Right lobe of liver (tissue), 6 donors: ENCODE measurements at regions not wholly inside any gene's neighbourhood (a gene's known extent, or its start where the extent isn't known, plus 50 kb on each side); places are given as distances from the start of the nearest gene placed in this dataset.

Experiments used
- ATAC-seq, 4 donors: fragments of 200-7000 bp; cut with Tn5 transposase; one replicate each; pipeline ENCODE4 v1.9.1; 2020; ENCODE audit warnings: mild to moderate bottlenecking in 4 of 4, moderate library complexity in 4 of 4
- DNase-seq, 3 donors: peaks; one replicate each; pipeline ENCODE4 v3.0.0-alpha.2; 2020
- H3K27ac ChIP-seq, 3 donors: fragments of 200-600 bp; one replicate each; pipeline ENCODE4 v1.8.0; 2022
- H3K27me3 ChIP-seq, 2 donors: fragments of 200-600 bp; one replicate each; pipeline ENCODE4 v1.8.0; 2022
- H3K36me3 ChIP-seq, 4 donors: fragments of 200-600 bp; sonication (generic) in 1 of 4; one replicate each; pipeline versions ENCODE4 v1.5.1 to v1.8.0; 2017 to 2022; ENCODE audit warnings: control low read depth in 1 of 4
- H3K4me1 ChIP-seq, 4 donors: fragments of 200-600 bp; sonication (generic) in 1 of 4; one replicate each; pipeline versions ENCODE4 v1.5.1 to v1.8.0; 2017 to 2022; ENCODE audit warnings: control low read depth in 1 of 4
- H3K4me3 ChIP-seq, 3 donors: fragments of 200-600 bp; one replicate each; pipeline ENCODE4 v1.8.0; 2022
- H3K9me3 ChIP-seq, 4 donors: fragments of 200-600 bp; sonication (generic) in 1 of 4; one replicate each; pipeline versions ENCODE4 v1.5.1 to v1.8.0; 2017 to 2022; ENCODE audit warnings: control low read depth in 1 of 4
- POLR2A ChIP-seq: fragments of 450-650 bp; IDR thresholded peaks from one replicate; pipeline ENCODE4 v1.6.1; 2017; ENCODE audit warnings: antibody characterized with exemption, mild to moderate bottlenecking
- WGBS: methylation state at CpG from one replicate; pipeline ENCODE4 v1.1.6; 2018; ENCODE audit warnings: low coverage, low lambda C conversion rate; ENCODE audit not compliant: insufficient coverage; ENCODE audit errors: missing lambda C conversion rate; 5-methylcytosine and 5-hydroxymethylcytosine counted together
- intact Hi-C, 2 donors: fragments of 100-400 bp; cut with DNase I; formaldehyde crosslinking; loops; one replicate each; pipeline versions ENCODE4 v1.11.2 to v1.14.1; 2022
- TF ChIP-seq, protein P1 (sequence below), 4 donors: fragments of 200-600 bp in 3 of 4; fragments of 450-650 bp in 1 of 4; IDR thresholded peaks; one replicate each; pipeline versions ENCODE4 v1.5.1 to v1.8.0; 2016 to 2022; ENCODE audit warnings: antibody characterized with exemption in 4 of 4, mild to moderate bottlenecking in 2 of 4
- donor health status: DM: no; HTN: yes; CAD: no.
- donor health status: DM: no; HTN: no; CAD: no.
- donor health status: DM: no; HTN: no; CAD: no.
- donor health status: DM: no; HTN: yes; CAD: no.
- donor health status: DM: no; HTN: yes; CAD: no.

DNA sequence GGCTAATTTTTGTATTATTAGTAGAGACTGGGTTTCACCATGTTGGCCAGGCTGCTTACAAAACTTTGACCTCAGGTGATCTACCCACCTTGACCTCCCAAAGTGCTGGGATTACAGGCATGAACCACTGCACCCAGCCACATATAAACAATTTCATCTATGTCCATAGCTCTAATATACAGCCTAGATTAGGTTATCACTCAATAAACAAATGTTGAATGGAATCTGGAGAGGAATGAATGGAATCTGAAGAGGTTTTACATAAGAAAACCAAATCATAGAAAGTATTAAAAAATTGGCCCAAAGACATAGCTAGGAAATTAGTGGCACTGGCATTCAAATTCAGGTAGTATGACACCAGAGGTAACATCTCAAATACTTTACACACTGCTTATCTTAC, 1401.4 kb upstream of the TENM4 start:
- intact Hi-C loops: no loop called here
- TF ChIP-seq, protein P1, sequence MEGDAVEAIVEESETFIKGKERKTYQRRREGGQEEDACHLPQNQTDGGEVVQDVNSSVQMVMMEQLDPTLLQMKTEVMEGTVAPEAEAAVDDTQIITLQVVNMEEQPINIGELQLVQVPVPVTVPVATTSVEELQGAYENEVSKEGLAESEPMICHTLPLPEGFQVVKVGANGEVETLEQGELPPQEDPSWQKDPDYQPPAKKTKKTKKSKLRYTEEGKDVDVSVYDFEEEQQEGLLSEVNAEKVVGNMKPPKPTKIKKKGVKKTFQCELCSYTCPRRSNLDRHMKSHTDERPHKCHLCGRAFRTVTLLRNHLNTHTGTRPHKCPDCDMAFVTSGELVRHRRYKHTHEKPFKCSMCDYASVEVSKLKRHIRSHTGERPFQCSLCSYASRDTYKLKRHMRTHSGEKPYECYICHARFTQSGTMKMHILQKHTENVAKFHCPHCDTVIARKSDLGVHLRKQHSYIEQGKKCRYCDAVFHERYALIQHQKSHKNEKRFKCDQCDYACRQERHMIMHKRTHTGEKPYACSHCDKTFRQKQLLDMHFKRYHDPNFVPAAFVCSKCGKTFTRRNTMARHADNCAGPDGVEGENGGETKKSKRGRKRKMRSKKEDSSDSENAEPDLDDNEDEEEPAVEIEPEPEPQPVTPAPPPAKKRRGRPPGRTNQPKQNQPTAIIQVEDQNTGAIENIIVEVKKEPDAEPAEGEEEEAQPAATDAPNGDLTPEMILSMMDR (IDR thresholded peaks at IDR 0.05): no peak
- no peak for TF ChIP-seq POLR2A
- ATAC-seq (no peak), DNase-seq (no peak)
- H3K4me3 ChIP-seq: no peak overlapping the region
- H3K27ac ChIP-seq: no peak overlapping the region
- H3K4me1 ChIP-seq: no peaks in the 10 kb centered on the region
- no peaks in the 10 kb centered on the region for H3K36me3 ChIP-seq
- no peaks in the 10 kb centered on the region for H3K9me3 ChIP-seq
- no peaks in the 10 kb centered on the region for H3K27me3 ChIP-seq

- TF ChIP-seq, protein P1 (IDR thresholded peaks at IDR 0.05): no peak
- TF ChIP-seq POLR2A: no peak
- intact Hi-C loops: no loop called here
- no peaks in the 10 kb centered on the region for H3K9me3 ChIP-seq
- H3K27ac ChIP-seq: no peak overlapping the region
- ATAC-seq (no peak), DNase-seq (no peak)
- H3K36me3 ChIP-seq: no peaks in the 10 kb centered on the region
- H3K4me1 ChIP-seq: no peaks in the 10 kb centered on the region
- WGBS: 32% methylated on average over 1 of the region's 1 CpG
- no peaks in the 10 kb centered on the region for H3K27me3 ChIP-seq
- no peak overlapping the region for H3K4me3 ChIP-seq
Measured at GRCh38 chr11:80841675-80842074, 1400.8 kb upstream of the TENM4 start.

DNA sequence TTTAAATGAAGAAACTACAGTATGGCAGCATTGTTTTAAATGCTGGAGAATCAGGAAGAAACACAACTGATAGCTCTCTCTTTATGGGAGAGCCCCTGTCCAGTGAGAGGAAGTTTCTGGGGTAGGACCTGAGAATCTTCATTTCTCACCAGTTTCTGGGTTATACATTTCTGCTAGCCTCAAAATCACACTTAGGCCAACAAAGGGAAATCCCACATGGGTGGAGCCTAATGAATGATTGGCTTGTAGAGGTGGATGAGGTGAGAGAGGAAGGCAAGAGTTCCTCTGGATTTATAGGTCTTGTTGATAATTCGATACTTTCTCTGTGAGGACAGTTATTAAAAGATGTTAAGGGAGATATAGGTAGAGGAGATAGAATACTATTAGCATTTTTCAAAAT, 1397.3 kb upstream of the TENM4 start:
- intact Hi-C loops: no loop called here
- no peaks in the 10 kb centered on the region for H3K36me3 ChIP-seq
- H3K27ac ChIP-seq: no peak overlapping the region
- no peaks in the 10 kb centered on the region for H3K4me1 ChIP-seq
- DNase-seq (no peak), ATAC-seq (no peak)
- WGBS: 74% methylated on average over 1 of the region's 1 CpG
- TF ChIP-seq, protein P1 (IDR thresholded peaks at IDR 0.05): no peak
- no peak for TF ChIP-seq POLR2A
- no peaks in the 10 kb centered on the region for H3K27me3 ChIP-seq
- no peak overlapping the region for H3K4me3 ChIP-seq
- H3K9me3 ChIP-seq: no peaks in the 10 kb centered on the region

GRCh38 chr11:80837051-80837450, 1396.2 kb upstream of the TENM4 start:
- Histone ChIP-seq H3K27me3 (no peaks in the 10 kb centered on the region), H3K4me1 (no peaks in the 10 kb centered on the region), H3K36me3 (no peaks in the 10 kb centered on the region), H3K27ac (no peak overlapping the region), H3K9me3 (no peaks in the 10 kb centered on the region), H3K4me3 (no peak overlapping the region)
- DNase-seq: no peak
- TF ChIP-seq POLR2A: no peak
- TF ChIP-seq, protein P1 (IDR thresholded peaks at IDR 0.05): no peak
- no peak for ATAC-seq
- 64% methylated on average over 1 of the region's 1 CpG for WGBS
- intact Hi-C loops: no loop called here

- WGBS: 35% methylated on average over 1 of the region's 1 CpG
- Histone ChIP-seq H3K4me1 (no peaks in the 10 kb centered on the region), H3K9me3 (no peaks in the 10 kb centered on the region), H3K27me3 (no peaks in the 10 kb centered on the region), H3K27ac (no peak overlapping the region), H3K4me3 (no peak overlapping the region), H3K36me3 (no peaks in the 10 kb centered on the region)
- intact Hi-C loops: no loop called here
- ATAC-seq: no peak
- no peak for DNase-seq
- TF ChIP-seq POLR2A: no peak
- TF ChIP-seq, protein P1 (IDR thresholded peaks at IDR 0.05): no peak
Measured at GRCh38 chr11:80831374-80831773, 1390.5 kb upstream of the TENM4 start.
